ENCODE measurements at regions not wholly inside any gene's neighbourhood (a gene's known extent, or its start where the extent isn't known, plus 50 kb on each side); places are given as distances from the start of the nearest gene placed in this dataset.

DNA sequence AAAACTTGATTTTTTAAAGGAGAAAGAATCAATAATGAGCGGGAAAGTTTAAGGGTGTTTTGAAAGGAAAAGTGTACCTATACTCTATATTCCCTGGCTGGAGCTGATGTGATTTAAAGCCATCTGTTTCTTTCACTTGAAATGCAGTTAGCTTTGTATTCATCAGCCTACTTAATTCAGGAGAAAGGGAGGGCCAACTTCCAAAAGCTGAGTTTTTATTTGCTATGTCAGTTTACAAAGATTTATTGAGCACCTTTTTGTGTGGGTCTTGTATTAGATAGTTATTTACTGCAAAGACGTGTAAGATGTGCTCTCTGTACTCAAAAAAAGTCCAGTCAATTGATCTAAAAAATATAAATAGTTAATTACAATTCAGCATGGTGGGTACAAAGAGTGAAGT lies 176.2 kb upstream of the GOLIM4 start:
- TF ChIP-seq ZFX (IDR thresholded peaks at IDR 0.05): no peak
- TF ChIP-seq, protein P1, sequence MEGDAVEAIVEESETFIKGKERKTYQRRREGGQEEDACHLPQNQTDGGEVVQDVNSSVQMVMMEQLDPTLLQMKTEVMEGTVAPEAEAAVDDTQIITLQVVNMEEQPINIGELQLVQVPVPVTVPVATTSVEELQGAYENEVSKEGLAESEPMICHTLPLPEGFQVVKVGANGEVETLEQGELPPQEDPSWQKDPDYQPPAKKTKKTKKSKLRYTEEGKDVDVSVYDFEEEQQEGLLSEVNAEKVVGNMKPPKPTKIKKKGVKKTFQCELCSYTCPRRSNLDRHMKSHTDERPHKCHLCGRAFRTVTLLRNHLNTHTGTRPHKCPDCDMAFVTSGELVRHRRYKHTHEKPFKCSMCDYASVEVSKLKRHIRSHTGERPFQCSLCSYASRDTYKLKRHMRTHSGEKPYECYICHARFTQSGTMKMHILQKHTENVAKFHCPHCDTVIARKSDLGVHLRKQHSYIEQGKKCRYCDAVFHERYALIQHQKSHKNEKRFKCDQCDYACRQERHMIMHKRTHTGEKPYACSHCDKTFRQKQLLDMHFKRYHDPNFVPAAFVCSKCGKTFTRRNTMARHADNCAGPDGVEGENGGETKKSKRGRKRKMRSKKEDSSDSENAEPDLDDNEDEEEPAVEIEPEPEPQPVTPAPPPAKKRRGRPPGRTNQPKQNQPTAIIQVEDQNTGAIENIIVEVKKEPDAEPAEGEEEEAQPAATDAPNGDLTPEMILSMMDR (conservative IDR thresholded peaks at IDR 0.05): no peak
- H3K27ac ChIP-seq: no peak overlapping the region

DNA sequence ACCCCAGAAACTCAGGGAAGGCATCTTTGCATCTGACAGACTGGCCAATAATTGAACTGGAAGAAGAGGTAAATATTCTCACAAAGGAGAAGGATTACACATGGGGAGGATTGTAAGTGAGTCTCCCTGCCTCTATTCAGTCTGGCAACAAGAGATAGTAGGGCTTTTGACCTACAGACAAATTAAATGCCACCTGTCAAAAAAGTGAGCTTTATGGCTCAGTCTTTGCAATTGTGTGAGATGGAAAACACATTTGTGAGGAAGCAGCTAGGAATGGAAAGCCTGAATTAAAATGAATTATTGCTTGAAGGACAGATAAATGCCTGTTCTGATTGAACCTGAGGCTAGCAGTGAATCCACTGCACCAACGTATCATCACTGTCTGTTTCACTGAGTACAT lies 173.3 kb upstream of the GOLIM4 start:
- TF ChIP-seq, protein P1 (conservative IDR thresholded peaks at IDR 0.05): no peak
- no peak for TF ChIP-seq ZFX (IDR thresholded peaks at IDR 0.05)
- H3K27ac ChIP-seq: no peak overlapping the region

DNA sequence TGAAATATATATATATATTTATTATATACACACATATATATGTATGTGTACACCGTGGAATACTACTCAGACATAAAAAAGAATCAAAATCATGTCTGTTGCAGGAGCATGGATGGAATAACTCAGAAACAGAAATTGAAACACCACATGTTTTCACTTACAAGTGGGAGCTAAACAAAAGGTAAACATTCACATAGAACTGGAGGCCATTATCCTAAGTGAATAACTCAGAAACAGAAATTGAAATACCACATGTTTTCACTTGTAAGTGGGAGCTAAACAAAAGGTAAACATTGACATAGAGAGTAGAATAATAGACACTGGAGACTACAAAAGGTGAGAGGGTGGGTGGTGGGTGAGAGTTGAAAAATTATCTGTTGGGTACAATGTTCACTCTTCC lies 171.5 kb upstream of the GOLIM4 start:
- TF ChIP-seq ZFX (IDR thresholded peaks at IDR 0.05): no peak
- TF ChIP-seq, protein P1 (conservative IDR thresholded peaks at IDR 0.05): no peak

DNA sequence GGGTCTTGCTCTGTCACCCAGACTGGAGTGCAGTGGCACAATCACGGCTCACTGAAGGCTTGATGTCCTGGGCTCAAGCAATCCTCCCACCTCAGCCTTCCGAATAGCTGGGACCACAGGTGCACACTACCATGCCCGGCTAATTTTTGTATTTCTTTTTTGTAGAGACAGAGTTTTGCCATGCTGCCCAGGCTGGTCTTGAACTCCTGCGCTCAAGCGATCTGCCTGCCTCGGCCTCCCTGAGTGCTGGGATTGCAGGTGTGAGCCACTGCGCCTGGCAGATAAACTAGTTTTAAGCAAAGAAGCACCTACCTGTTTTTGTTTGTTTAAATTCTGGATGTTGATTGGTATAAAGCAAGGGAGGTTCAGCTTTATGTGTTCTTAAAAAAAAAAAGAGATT lies 170.6 kb upstream of the GOLIM4 start:
- H3K27ac ChIP-seq: no peak overlapping the region
- TF ChIP-seq, protein P1 (conservative IDR thresholded peaks at IDR 0.05): no peak
- TF ChIP-seq ZFX (IDR thresholded peaks at IDR 0.05): no peak

More for the DNA sequence above, 171.5 kb upstream of the GOLIM4 start:
- no peak overlapping the region for H3K27ac ChIP-seq

DNA sequence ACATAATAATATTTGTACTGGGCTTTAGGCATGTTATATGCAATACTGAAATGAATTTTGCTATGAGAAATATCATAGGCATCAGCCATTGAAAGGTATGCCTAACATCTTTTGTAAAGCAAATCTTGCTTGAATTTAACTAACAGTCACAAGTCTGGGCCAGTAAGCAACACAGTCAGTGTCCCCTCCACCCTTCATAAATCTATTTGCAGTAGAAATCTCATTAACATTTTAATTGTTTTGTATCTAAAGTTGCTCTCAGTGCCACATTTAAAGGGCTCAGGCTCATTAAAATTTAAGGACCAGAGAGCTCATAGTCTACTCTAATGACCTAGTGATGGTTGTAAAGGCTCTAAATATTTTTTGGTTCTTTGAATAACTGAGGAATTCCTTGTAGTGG lies 167.2 kb upstream of the GOLIM4 start:
- H3K27ac ChIP-seq: no peak overlapping the region
- TF ChIP-seq ZFX (IDR thresholded peaks at IDR 0.05): no peak
- TF ChIP-seq, protein P1 (conservative IDR thresholded peaks at IDR 0.05): no peak

DNA sequence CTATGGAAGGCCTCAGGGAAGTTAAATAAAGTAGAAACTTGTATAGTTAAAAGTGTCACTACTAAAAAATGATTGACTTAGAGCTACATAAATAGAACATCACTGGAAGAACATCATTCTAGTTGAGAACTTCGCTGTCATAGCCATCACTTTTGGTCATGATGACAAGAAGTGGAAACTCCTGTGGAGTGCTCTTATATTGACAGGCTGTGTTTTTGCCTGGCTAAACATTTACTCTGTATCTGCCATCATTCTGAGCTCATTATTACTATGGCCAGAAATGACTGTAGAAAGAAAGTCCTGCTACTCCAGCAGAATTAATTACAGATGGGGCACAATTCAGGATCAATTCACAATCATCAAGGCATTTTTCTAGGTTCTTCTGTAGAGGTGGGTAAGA lies 165.1 kb upstream of the GOLIM4 start:
- no peak overlapping the region for H3K27ac ChIP-seq
- no peak for TF ChIP-seq ZFX (IDR thresholded peaks at IDR 0.05)
- TF ChIP-seq, protein P1 (conservative IDR thresholded peaks at IDR 0.05): no peak

DNA sequence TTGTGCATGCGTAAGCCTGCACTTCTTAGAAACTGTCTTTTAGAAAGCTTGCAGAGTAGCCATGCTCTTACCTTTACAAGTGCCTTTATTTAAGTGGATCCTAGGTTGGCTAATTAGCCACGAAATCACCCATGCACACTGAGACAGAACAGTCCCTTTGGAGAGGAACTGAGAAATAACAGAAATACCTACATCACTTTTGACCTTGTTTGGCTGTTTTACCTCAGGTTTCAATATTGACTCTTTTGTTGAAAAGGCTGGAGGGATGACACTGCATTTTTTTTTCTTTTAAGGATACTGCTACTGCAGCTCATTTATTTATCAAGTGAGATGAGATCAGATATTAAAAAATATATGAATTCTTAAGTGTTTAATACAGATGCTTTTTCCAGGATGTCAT lies 155.6 kb upstream of the GOLIM4 start:
- no peak for TF ChIP-seq ZFX (IDR thresholded peaks at IDR 0.05)
- TF ChIP-seq, protein P1 (conservative IDR thresholded peaks at IDR 0.05): no peak
- no peak overlapping the region for H3K27ac ChIP-seq
